Uterus (tissue), 2 donors: ENCODE measurements at regions not wholly inside any gene's neighbourhood (a gene's known extent, or its start where the extent isn't known, plus 50 kb on each side); places are given as distances from the start of the nearest gene placed in this dataset.

Source experiments
- POLR2A ChIP-seq, 2 donors: fragments of 450-650 bp; IDR thresholded peaks; one replicate each; pipeline ENCODE4 v1.6.1; 2016; ENCODE audit warnings: antibody characterized with exemption in 2 of 2, mild to moderate bottlenecking in 1 of 2, moderate library complexity in 1 of 2
- TF ChIP-seq, protein P1 (sequence below), 4 experiments: fragments of 200-600 bp in 2 of 4; fragments of 450-650 bp in 2 of 4; sonication (generic) in 2 of 4; IDR thresholded peaks; one replicate each; pipeline ENCODE4 v1.5.1; 2016 to 2019; ENCODE audit warnings: antibody characterized with exemption in 4 of 4, mild to moderate bottlenecking in 2 of 4, moderate library complexity in 1 of 4

DNA sequence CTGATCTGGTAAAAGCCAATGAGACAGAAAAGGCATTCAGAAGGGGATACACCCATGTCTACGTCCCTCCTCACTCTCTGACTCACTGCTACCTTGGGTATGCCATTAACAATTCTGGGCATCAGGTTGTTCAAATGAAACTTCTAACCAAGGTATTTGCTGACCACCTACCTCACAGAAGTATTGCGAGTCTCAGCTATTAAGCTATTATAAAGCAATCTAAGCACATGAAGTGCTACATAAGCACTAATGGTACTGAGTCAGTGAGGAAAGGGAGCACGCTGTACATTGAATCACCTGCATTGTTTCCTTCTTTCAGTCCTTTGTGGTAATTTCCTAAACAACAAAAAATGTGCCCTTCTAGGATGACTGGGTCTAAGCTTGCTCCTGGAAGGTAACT is 62.8 kb upstream of the CCDC91 start:
- TF ChIP-seq POLR2A (IDR thresholded peaks at IDR 0.05): no peak
- TF ChIP-seq, protein P1, sequence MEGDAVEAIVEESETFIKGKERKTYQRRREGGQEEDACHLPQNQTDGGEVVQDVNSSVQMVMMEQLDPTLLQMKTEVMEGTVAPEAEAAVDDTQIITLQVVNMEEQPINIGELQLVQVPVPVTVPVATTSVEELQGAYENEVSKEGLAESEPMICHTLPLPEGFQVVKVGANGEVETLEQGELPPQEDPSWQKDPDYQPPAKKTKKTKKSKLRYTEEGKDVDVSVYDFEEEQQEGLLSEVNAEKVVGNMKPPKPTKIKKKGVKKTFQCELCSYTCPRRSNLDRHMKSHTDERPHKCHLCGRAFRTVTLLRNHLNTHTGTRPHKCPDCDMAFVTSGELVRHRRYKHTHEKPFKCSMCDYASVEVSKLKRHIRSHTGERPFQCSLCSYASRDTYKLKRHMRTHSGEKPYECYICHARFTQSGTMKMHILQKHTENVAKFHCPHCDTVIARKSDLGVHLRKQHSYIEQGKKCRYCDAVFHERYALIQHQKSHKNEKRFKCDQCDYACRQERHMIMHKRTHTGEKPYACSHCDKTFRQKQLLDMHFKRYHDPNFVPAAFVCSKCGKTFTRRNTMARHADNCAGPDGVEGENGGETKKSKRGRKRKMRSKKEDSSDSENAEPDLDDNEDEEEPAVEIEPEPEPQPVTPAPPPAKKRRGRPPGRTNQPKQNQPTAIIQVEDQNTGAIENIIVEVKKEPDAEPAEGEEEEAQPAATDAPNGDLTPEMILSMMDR (IDR thresholded peaks at IDR 0.05): no peak
